Mesodermal cell (in vitro differentiated cells): ENCODE measurements at regions not wholly inside any gene's neighbourhood (a gene's known extent, or its start where the extent isn't known, plus 50 kb on each side); places are given as distances from the start of the nearest gene placed in this dataset.
"Not testable (repeated sequence)": the region's sequence is repeated elsewhere in the genome, so short reads cannot be mapped to it uniquely, and the experiment has no call there.

Experiments
- H3K27ac ChIP-seq: 2 replicates; pipeline ENCODE4 v1.7.0; 2013; ENCODE audit warnings: mild to moderate bottlenecking, low read depth, low read length, moderate library complexity; ENCODE audit not compliant: severe bottlenecking
- H3K36me3 ChIP-seq: 2 replicates; pipeline ENCODE4 v1.7.1; 2013; ENCODE audit warnings: mild to moderate bottlenecking, low read length, moderate library complexity; ENCODE audit not compliant: control insufficient read depth, insufficient read depth
- H3K4me1 ChIP-seq: one replicate; pipeline ENCODE4 v1.7.1; 2013; ENCODE audit warnings: mild to moderate bottlenecking, low read length; ENCODE audit not compliant: insufficient read depth, control insufficient read depth, poor library complexity, severe bottlenecking
- H3K4me3 ChIP-seq: 2 replicates; pipeline ENCODE4 v1.7.0; 2013; ENCODE audit warnings: low read length, control low read depth, mild to moderate bottlenecking; ENCODE audit not compliant: insufficient read depth, poor library complexity, severe bottlenecking; ENCODE audit errors: extremely low read depth
- H3K9me3 ChIP-seq: 2 replicates; pipeline ENCODE4 v1.7.1; 2013; ENCODE audit warnings: mild to moderate bottlenecking, low read length, moderate library complexity; ENCODE audit not compliant: control insufficient read depth
- WGBS, 2 experiments: methylation state at CpG; one replicate each; pipeline ENCODE4 v1.1.5; 2013; ENCODE audit warnings: missing lambda C conversion rate in 2 of 2; ENCODE audit not compliant: insufficient coverage in 2 of 2; 5-methylcytosine and 5-hydroxymethylcytosine counted together

DNA sequence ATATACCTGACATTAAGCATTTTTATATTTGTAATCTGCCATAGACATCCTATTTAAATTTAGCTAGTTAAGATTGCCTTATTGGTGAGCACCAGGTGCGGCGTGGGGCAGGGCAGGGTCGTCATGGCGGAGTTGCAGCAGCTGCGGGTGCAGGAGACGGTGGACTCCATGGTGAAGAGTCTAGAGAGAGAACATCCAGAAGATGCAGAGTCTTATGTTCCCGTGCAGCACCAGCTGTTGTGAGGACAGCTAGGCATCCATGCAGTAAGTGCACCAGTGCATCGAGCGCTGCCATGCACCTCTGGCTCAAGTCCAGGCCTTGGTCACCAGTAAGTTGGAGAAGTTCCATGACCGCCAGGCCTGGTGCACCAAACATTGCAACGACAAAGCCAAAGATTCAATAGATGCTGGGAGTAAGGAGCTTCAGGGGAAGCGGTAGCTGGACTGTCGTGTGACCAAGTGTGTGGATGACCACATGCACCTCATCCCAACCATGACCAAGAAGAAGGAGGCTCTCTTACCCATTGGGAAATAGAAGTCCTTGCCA is 586.2 kb downstream of the CD109 start:
- H3K4me1 ChIP-seq = peaks cover 6% of the 10 kb centered on the region
- no peak overlapping the region for H3K27ac ChIP-seq
- no peaks in the 10 kb centered on the region for H3K9me3 ChIP-seq
- H3K36me3 ChIP-seq = no peaks in the 10 kb centered on the region
- no peak overlapping the region for H3K4me3 ChIP-seq
- WGBS, 2 experiments = 96 to 98% methylated on average over 8 to 13 of the region's 13 CpGs

DNA sequence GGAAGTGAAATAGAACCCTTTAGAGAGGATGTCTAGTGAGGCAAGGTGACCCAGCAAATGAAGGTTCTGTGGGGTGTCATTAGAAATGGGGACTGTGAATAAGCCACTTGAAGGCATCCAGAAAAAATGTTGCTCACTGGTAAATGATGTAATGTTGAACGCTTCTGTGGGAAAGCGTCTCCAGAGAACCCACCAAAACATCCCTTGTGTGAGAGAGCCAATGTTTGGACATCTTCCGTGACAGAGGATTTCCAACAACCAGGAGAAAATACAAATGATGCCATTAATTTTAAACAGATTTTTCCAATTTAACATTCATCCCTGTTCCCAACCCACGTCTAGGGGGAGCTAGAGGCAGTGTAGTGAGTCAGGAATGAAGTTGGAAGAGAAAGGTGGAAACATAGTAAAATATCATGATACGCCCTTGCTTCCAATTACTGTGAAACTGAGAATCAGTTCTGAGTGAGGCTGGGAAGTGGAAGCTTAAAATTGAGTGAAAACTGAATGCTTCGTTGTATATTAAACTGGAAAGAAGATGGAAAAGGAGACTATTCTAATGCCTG is 584.2 kb downstream of the CD109 start:
- H3K9me3 ChIP-seq = no peaks in the 10 kb centered on the region
- H3K4me3 ChIP-seq = no peak overlapping the region
- no peaks in the 10 kb centered on the region for H3K36me3 ChIP-seq
- H3K4me1 ChIP-seq = peaks cover 6% of the 10 kb centered on the region
- H3K27ac ChIP-seq = no peak overlapping the region
- WGBS, 2 experiments = 84 to 91% methylated on average over 2 of the region's 6 CpGs

DNA sequence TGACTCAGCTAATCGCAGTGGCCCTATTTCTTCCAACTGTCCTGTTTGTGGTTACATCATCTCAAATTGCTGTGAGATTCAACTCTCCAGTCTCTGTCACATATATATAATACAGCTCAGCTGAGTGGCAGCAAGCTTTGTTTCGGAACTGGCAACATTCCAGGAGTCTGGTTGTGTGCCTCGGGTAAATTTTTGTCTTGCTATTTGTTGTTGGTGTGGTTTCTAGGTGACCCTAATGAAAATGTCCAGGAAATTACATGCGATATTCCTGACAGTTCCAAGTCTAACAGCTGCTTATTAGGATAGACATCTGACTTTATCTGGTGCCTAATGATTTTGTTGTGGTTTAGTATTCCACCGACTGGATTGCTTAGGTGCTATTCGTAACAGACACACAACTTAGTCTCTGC is 581.8 kb downstream of the CD109 start:
- Histone ChIP-seq H3K4me3 (no peak overlapping the region), H3K9me3 (no peaks in the 10 kb centered on the region), H3K4me1 (no peaks in the 10 kb centered on the region), H3K36me3 (no peaks in the 10 kb centered on the region), H3K27ac (peak overlapping the region; percentile 41)
- WGBS, 2 experiments = 80 to 86% methylated on average over 1 to 4 of the region's 6 CpGs

DNA sequence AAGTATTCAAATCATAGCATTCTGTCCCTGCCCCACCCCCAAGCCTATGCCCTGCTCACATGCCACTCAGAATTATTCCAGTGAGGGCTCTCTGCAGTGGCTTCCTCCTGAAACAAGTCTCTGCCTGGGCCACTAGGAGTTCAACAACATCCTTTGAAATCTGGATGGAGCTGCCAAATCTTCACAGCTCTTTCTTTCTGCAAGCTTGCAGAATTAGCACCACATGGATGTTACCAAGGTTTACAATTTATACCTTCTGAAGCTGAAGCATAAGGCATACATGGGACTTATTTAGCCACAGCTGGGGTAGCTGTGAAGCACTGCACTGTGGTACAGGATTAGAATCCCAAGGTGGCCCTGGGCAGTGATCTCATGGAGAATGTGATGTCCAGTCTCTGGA is 577.5 kb downstream of the CD109 start:
- H3K4me3 ChIP-seq = no peak overlapping the region
- no peaks in the 10 kb centered on the region for H3K9me3 ChIP-seq
- no peaks in the 10 kb centered on the region for H3K36me3 ChIP-seq
- H3K27ac ChIP-seq = no peak overlapping the region
- H3K4me1 ChIP-seq = no peaks in the 10 kb centered on the region

GRCh38 chr6:74269600-74269858 is 573.5 kb downstream of the CD109 start:
- no peak overlapping the region for H3K4me3 ChIP-seq
- H3K27ac ChIP-seq = no peak overlapping the region
- H3K9me3 ChIP-seq = no peaks in the 10 kb centered on the region
- 92 to 93% methylated on average over 2 of the region's 3 CpGs for WGBS, 2 experiments
- no peaks in the 10 kb centered on the region for H3K4me1 ChIP-seq
- H3K36me3 ChIP-seq = no peaks in the 10 kb centered on the region

DNA sequence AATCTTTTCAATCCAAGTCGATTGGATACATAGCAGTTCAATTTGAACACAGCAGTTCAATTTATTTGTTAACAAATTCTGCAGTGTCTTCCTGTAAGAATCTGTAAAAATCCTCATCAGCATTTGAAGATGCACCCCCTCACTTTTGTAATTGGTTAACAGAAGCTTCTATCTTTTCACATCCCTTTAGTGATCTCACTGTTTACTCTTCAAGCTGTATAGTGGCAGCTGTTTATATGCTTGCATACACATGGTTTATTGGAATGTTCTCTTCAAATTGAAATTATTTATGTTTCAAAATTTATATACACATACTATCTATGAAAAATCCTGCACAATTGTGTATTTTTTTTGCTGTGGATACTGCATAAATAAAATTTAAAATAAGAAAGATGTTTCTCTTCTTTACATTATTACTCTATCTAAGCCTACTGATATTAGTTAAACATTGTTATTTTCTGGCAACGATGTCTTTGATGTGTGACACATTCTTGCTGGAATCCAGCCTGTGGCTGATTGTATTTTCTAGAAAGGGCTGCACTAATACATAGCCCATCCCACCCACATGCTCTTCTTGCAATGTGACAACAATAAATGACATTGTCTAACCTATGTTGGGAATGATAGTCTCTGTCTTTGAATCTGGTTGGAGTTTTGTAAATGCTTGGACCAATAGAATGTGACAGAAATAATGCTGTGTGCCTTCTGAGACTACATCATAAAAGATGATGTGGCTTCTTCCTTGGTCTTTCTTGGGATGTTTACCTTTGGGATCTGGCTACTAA is 573.0 kb downstream of the CD109 start:
- WGBS, 2 experiments = 71% methylated on average over 1 of the region's 2 CpGs; no CpG with 5 or more reads in 1 of the 2 experiments
- Histone ChIP-seq H3K4me3 (no peak overlapping the region), H3K4me1 (no peaks in the 10 kb centered on the region), H3K36me3 (no peaks in the 10 kb centered on the region), H3K27ac (no peak overlapping the region), H3K9me3 (no peaks in the 10 kb centered on the region)

DNA sequence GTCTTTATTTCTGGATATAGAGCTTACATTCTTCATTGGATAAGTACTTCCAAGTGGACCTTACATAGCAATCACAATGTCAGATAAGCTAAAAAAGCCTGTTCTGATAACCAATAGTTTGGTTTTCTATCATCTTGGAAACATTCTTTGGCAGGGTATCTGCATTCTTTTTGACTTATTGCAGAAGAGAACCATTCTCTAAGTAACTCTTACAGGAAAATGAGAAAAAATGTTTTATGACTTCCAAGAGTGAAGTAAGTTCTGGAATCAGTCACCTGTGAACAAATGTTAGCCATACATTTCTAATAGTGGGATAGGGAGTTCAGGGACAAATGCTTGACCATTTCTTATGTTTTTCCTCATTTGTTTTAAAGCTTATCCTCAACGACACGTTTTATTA is 564.0 kb downstream of the CD109 start:
- H3K36me3 ChIP-seq = no peaks in the 10 kb centered on the region
- no peaks in the 10 kb centered on the region for H3K4me1 ChIP-seq
- WGBS, 2 experiments = no CpG with 5 or more reads among the region's 2 CpGs
- H3K27ac ChIP-seq = no peak overlapping the region
- H3K9me3 ChIP-seq = no peaks in the 10 kb centered on the region
- H3K4me3 ChIP-seq = no peak overlapping the region

DNA sequence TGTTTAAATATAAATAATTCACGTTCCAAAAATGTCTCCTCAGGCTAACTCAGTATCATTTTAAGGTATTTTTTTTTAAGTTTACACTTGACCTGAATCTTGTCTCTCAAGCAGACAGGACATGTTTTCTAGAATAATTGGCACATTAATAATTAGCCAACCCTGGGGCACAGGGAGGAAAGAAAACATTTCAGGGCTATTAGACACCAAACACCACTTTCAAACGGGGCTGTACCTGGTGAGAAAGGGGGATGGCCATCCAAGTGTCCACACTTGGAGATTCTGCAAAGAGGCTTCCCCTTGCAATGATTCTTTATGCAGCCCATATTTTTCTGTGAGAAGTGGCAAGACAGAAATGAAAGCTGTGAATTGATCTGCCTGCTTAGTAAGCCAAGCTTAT is 560.8 kb downstream of the CD109 start:
- Histone ChIP-seq H3K36me3 (no peaks in the 10 kb centered on the region), H3K4me1 (no peaks in the 10 kb centered on the region), H3K4me3 (no peak overlapping the region), H3K9me3 (no peaks in the 10 kb centered on the region), H3K27ac (no peak overlapping the region)
- 80% methylated on average over 1 of the region's 2 CpGs; no CpG with 5 or more reads in 1 of the 2 experiments for WGBS, 2 experiments

DNA sequence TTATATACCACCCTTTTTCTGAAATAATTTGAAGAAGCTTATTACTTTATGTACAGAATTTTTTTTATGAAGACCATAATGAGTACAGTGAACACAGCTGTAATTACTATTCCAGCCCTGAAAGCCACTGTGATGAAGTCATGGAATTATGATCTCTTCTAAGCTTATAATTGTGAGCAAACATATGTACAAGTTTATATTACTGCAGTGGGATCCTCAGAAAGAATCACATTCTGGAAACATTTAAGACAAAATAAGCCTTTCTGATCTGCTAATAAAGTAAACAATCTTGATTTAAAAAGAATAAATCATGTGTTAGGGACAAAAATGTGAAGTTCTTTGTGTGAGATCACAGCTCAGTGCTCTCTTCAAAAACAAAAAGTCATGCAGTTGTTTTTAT is 560.4 kb downstream of the CD109 start:
- H3K4me1 ChIP-seq = no peaks in the 10 kb centered on the region

GRCh38 chr6:74255007-74255406 is 559.0 kb downstream of the CD109 start:
- H3K4me1 ChIP-seq, H3K4me3 ChIP-seq, H3K36me3 ChIP-seq, H3K9me3 ChIP-seq, H3K27ac ChIP-seq: not testable (repeated sequence)
- 94 to 95% methylated on average over 15 to 17 of the region's 24 CpGs for WGBS, 2 experiments

More for the DNA sequence above, 560.4 kb downstream of the CD109 start:
- Histone ChIP-seq H3K9me3 (no peaks in the 10 kb centered on the region), H3K36me3 (no peaks in the 10 kb centered on the region), H3K4me3 (no peak overlapping the region), H3K27ac (no peak overlapping the region)

GRCh38 chr6:74254147-74254546 is 558.1 kb downstream of the CD109 start:
- not testable (repeated sequence) for H3K4me1 ChIP-seq, H3K4me3 ChIP-seq, H3K9me3 ChIP-seq, H3K27ac ChIP-seq, H3K36me3 ChIP-seq
- 100% methylated on average over 1 of the region's 1 CpG; no CpG with 5 or more reads in 1 of the 2 experiments for WGBS, 2 experiments
